Thyroid gland (tissue), 4 donors: ENCODE measurements at regions not wholly inside any gene's neighbourhood (a gene's known extent, or its start where the extent isn't known, plus 50 kb on each side); places are given as distances from the start of the nearest gene placed in this dataset.

Experiments used
- DNase-seq, 2 donors: peaks; one replicate each; pipeline ENCODE4 v3.0.0-alpha.2; 2019
- H3K27ac ChIP-seq, 3 donors: fragments of 200-600 bp; sonication (generic); 1 replicate in 2 of 3; 2 replicates in 1 of 3; pipeline ENCODE4 v1.5.1; 2016 to 2019; ENCODE audit warnings: mild to moderate bottlenecking in 1 of 3, moderate library complexity in 1 of 3
- H3K27me3 ChIP-seq: fragments of 200-600 bp; sonication (generic); one replicate; pipeline ENCODE4 v1.5.1; 2019
- H3K36me3 ChIP-seq, 2 donors: fragments of 200-600 bp; sonication (generic); one replicate each; pipeline ENCODE4 v1.5.1; 2016 to 2019
- H3K4me1 ChIP-seq, 2 donors: fragments of 200-600 bp; sonication (generic); one replicate each; pipeline ENCODE4 v1.5.1; 2017 to 2019
- H3K4me3 ChIP-seq, 3 donors: fragments of 200-600 bp; sonication (generic); replicated peaks in 1 of 3; 1 replicate in 2 of 3; 2 replicates in 1 of 3; pipeline ENCODE4 v1.5.1; 2016; ENCODE audit warnings: mild to moderate bottlenecking in 1 of 3
- H3K9me3 ChIP-seq: fragments of 200-600 bp; sonication (generic); one replicate; pipeline ENCODE4 v1.5.1; 2017
- CTCF ChIP-seq, 6 experiments: fragments of 200-600 bp in 3 of 6; fragments of 450-650 bp in 3 of 6; sonication (generic) in 3 of 6; IDR thresholded peaks; one replicate each; pipeline ENCODE4 v1.5.1; 2016 to 2019; ENCODE audit warnings: antibody characterized with exemption in 6 of 6, mild to moderate bottlenecking in 2 of 6, inconsistent platforms in 1 of 6, moderate library complexity in 1 of 6
- POLR2A ChIP-seq, 2 donors: fragments of 450-650 bp; IDR thresholded peaks; one replicate each; pipeline ENCODE4 v1.6.1; 2017; ENCODE audit warnings: antibody characterized with exemption in 2 of 2, mild to moderate bottlenecking in 2 of 2, moderate library complexity in 1 of 2
- WGBS, 2 donors: methylation state at CpG; one replicate each; pipeline ENCODE4 v1.1.5; 2017; 5-methylcytosine and 5-hydroxymethylcytosine counted together
- intact Hi-C: fragments of 100-400 bp; cut with DNase I; formaldehyde crosslinking; loops from one replicate; pipeline ENCODE4 v1.15.1; 2023

GRCh38 chr18:66103550-66103949, 352.7 kb downstream of the CDH7 start:
- Histone ChIP-seq H3K9me3 (no peaks in the 10 kb centered on the region), H3K36me3 (no peaks in the 10 kb centered on the region), H3K4me3 (no peak overlapping the region), H3K27ac (no peak overlapping the region), H3K27me3 (no peaks in the 10 kb centered on the region), H3K4me1 (no peaks in the 10 kb centered on the region)
- WGBS, 2 donors = 75 to 77% methylated on average over 2 of the region's 2 CpGs
- no peak for TF ChIP-seq CTCF (IDR thresholded peaks at IDR 0.05)
- no peak for TF ChIP-seq POLR2A (IDR thresholded peaks at IDR 0.05)
- intact Hi-C loops = no loop called here
- no peak for DNase-seq

GRCh38 chr18:66083078-66083477, 332.3 kb downstream of the CDH7 start:
- intact Hi-C loops = no loop called here
- Histone ChIP-seq H3K4me1 (no peaks in the 10 kb centered on the region), H3K27ac (no peak overlapping the region), H3K9me3 (no peaks in the 10 kb centered on the region), H3K4me3 (no peak overlapping the region), H3K36me3 (no peaks in the 10 kb centered on the region), H3K27me3 (no peaks in the 10 kb centered on the region)
- DNase-seq = no peak
- WGBS, 2 donors = 80 to 91% methylated on average over 2 of the region's 2 CpGs
- TF ChIP-seq CTCF (IDR thresholded peaks at IDR 0.05) (no peak), POLR2A (IDR thresholded peaks at IDR 0.05) (no peak)

GRCh38 chr18:66078925-66079800, 328.4 kb downstream of the CDH7 start:
- DNase-seq = no peak
- no peaks in the 10 kb centered on the region for H3K9me3 ChIP-seq
- no peaks in the 10 kb centered on the region for H3K36me3 ChIP-seq
- no peaks in the 10 kb centered on the region for H3K4me1 ChIP-seq
- no peak overlapping the region for H3K27ac ChIP-seq
- TF ChIP-seq CTCF (IDR thresholded peaks at IDR 0.05) (no peak), POLR2A (IDR thresholded peaks at IDR 0.05) (no peak)
- intact Hi-C loops = no loop called here
- no peaks in the 10 kb centered on the region for H3K27me3 ChIP-seq
- H3K4me3 ChIP-seq = no peak overlapping the region
- WGBS, 2 donors = 36 to 52% methylated on average over 1 of the region's 1 CpG

GRCh38 chr18:66077066-66077465, 326.3 kb downstream of the CDH7 start:
- H3K36me3 ChIP-seq = no peaks in the 10 kb centered on the region
- H3K4me1 ChIP-seq = no peaks in the 10 kb centered on the region
- H3K27ac ChIP-seq = no peak overlapping the region
- H3K4me3 ChIP-seq = no peak overlapping the region
- 44% methylated on average over 3 of the region's 3 CpGs for WGBS, 2 donors
- H3K27me3 ChIP-seq = no peaks in the 10 kb centered on the region
- no peak for TF ChIP-seq POLR2A (IDR thresholded peaks at IDR 0.05)
- TF ChIP-seq CTCF (IDR thresholded peaks at IDR 0.05) = no peak
- intact Hi-C loops = no loop called here
- DNase-seq = no peak
- H3K9me3 ChIP-seq = no peaks in the 10 kb centered on the region

GRCh38 chr18:66066191-66066590, 315.4 kb downstream of the CDH7 start:
- Histone ChIP-seq H3K4me1 (no peaks in the 10 kb centered on the region), H3K4me3 (no peak overlapping the region), H3K9me3 (no peaks in the 10 kb centered on the region), H3K27ac (no peak overlapping the region), H3K36me3 (no peaks in the 10 kb centered on the region), H3K27me3 (no peaks in the 10 kb centered on the region)
- intact Hi-C loops = no loop called here
- TF ChIP-seq POLR2A (IDR thresholded peaks at IDR 0.05) = no peak
- no peak for TF ChIP-seq CTCF (IDR thresholded peaks at IDR 0.05)
- WGBS, 2 donors = 90 to 94% methylated on average over 2 of the region's 2 CpGs
- DNase-seq = no peak
